NCI-H2171 (cell line): ENCODE measurements at regions not wholly inside any gene's neighbourhood (a gene's known extent, or its start where the extent isn't known, plus 50 kb on each side); places are given as distances from the start of the nearest gene placed in this dataset.

Source experiments
- DNase-seq: peaks from one replicate; lab custom pipeline; 2025; lab: John Stamatoyannopoulos, UW

- no peak for DNase-seq
Measured at GRCh38 chr18:77910347-77910746, 660.7 kb downstream of the GALR1 start.

GRCh38 chr18:77911971-77912605 is 662.4 kb downstream of the GALR1 start:
- DNase-seq, result no peak

GRCh38 chr18:77918730-77919129 is 669.1 kb downstream of the GALR1 start:
- DNase-seq, result no peak

- DNase-seq, result no peak
Measured at GRCh38 chr18:77919923-77920322, 670.3 kb downstream of the GALR1 start.

- DNase-seq, result no peak
Measured at GRCh38 chr18:77935342-77935741, 685.7 kb downstream of the GALR1 start.

GRCh38 chr18:77940566-77940965 is 690.9 kb downstream of the GALR1 start:
- no peak for DNase-seq

GRCh38 chr18:77944533-77944932 is 694.9 kb downstream of the GALR1 start:
- DNase-seq, result no peak

- no peak for DNase-seq
Measured at GRCh38 chr18:77948567-77948966, 698.9 kb downstream of the GALR1 start.

GRCh38 chr18:77949355-77949973 is 699.8 kb downstream of the GALR1 start:
- DNase-seq, result no peak

- DNase-seq, result no peak
Measured at GRCh38 chr18:77959248-77959647, 709.6 kb downstream of the GALR1 start.

GRCh38 chr18:77960791-77961410 is 711.3 kb downstream of the GALR1 start:
- no peak for DNase-seq

GRCh38 chr18:77967071-77967470 is 717.4 kb downstream of the GALR1 start:
- no peak for DNase-seq

- no peak for DNase-seq
Measured at GRCh38 chr18:77967791-77968190, 718.1 kb downstream of the GALR1 start.

GRCh38 chr18:77969972-77970371 is 720.3 kb downstream of the GALR1 start:
- DNase-seq, result no peak

- DNase-seq, result no peak
Measured at GRCh38 chr18:77970814-77971213, 721.2 kb downstream of the GALR1 start.

- DNase-seq, result no peak
Measured at GRCh38 chr18:77973745-77974144, 724.1 kb downstream of the GALR1 start.

- no peak for DNase-seq
Measured at GRCh38 chr18:77974329-77974728, 724.7 kb downstream of the GALR1 start.

GRCh38 chr18:77977331-77977730 is 727.7 kb downstream of the GALR1 start:
- no peak for DNase-seq

- DNase-seq, result no peak
Measured at GRCh38 chr18:77980275-77980674, 730.6 kb downstream of the GALR1 start.

- no peak for DNase-seq
Measured at GRCh38 chr18:77981874-77982273, 732.2 kb downstream of the GALR1 start.

GRCh38 chr18:77983270-77983669 is 733.6 kb downstream of the GALR1 start:
- no peak for DNase-seq

- DNase-seq, result no peak
Measured at GRCh38 chr18:77984178-77984577, 734.5 kb downstream of the GALR1 start.

- no peak for DNase-seq
Measured at GRCh38 chr18:77984833-77985232, 735.2 kb downstream of the GALR1 start.
